ENCODE measurements at regions not wholly inside any gene's neighbourhood (a gene's known extent, or its start where the extent isn't known, plus 50 kb on each side); places are given as distances from the start of the nearest gene placed in this dataset.

- TF ChIP-seq CTCF (conservative IDR thresholded peaks at IDR 0.05; ENCODE audit: low read depth, low read length) = no peak
- no peak for TF ChIP-seq EZH2 (IDR thresholded peaks at IDR 0.05; ENCODE audit: borderline replicate concordance, low read depth, low read length, poor library complexity, severe bottlenecking)
These were observed 388.0 kb upstream of the CNTN4 start for GRCh38 chr3:1710663-1711062.

All from A673 (cell line).